Panc1 (cell line): ENCODE measurements at regions not wholly inside any gene's neighbourhood (a gene's known extent, or its start where the extent isn't known, plus 50 kb on each side); places are given as distances from the start of the nearest gene placed in this dataset.
"Not testable (repeated sequence)": the region's sequence is repeated elsewhere in the genome, so short reads cannot be mapped to it uniquely, and the experiment has no call there.

Experiments used
- CTCF ChIP-seq: fragments of 450-650 bp; IDR thresholded peaks from 2 replicates; pipeline ENCODE4 v1.5.1; 2017; ENCODE audit warnings: mild to moderate bottlenecking
- TCF7L2 ChIP-seq: IDR thresholded peaks from 2 replicates; pipeline ENCODE4 v1.6.1; 2011; ENCODE audit warnings: mild to moderate bottlenecking, low read depth, low read length, inconsistent platforms

DNA sequence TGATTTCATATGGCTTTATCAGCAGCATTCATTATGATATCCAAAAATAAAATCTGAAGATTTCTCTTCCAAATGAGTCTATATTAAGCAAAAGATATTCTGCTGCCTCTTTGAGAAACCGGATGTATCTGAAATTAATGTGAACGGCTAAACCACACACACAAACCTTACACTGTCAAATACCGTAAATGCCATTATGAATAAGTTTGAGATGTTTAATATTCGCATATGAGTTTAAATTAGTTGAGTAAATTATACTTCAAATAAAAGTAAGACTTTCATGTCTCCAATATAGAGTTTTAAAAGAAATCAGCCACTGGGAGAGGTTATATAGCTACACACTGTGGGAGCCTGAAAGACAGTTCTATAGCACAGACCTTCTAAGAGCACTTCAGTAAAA lies 566.6 kb upstream of the CHD1 start:
- not testable (repeated sequence) for TF ChIP-seq CTCF, TCF7L2
